AG09309 (cell line): ENCODE measurements at regions not wholly inside any gene's neighbourhood (a gene's known extent, or its start where the extent isn't known, plus 50 kb on each side); places are given as distances from the start of the nearest gene placed in this dataset.

Experiments
- DNase-seq: peaks from one replicate; pipeline ENCODE4 v3.0.0-alpha.2; 2010; ENCODE audit warnings: low read depth
- H3K4me3 ChIP-seq: 2 replicates; pipeline ENCODE4 v1.5.1; 2011; ENCODE audit warnings: mild to moderate bottlenecking, low read depth, low read length, moderate library complexity; ENCODE audit not compliant: control insufficient read depth
- CTCF ChIP-seq: IDR thresholded peaks from 2 replicates; pipeline ENCODE4 v1.5.1; 2011; ENCODE audit warnings: mild to moderate bottlenecking, low read depth, low read length, inconsistent platforms; ENCODE audit not compliant: insufficient read depth, control insufficient read depth; ENCODE audit errors: missing control alignments

GRCh38 chr7:33706771-33707200 lies 198.6 kb upstream of the BMPER start:
- no peak for TF ChIP-seq CTCF
- no peak overlapping the region for H3K4me3 ChIP-seq
- no peak for DNase-seq

GRCh38 chr7:33707427-33707826 lies 197.9 kb upstream of the BMPER start:
- no peak for TF ChIP-seq CTCF
- no peak for DNase-seq
- H3K4me3 ChIP-seq: no peak overlapping the region

- no peak overlapping the region for H3K4me3 ChIP-seq
- no peak for DNase-seq
- TF ChIP-seq CTCF: no peak
Observed at GRCh38 chr7:33710608-33711007, 194.7 kb upstream of the BMPER start.

- no peak for TF ChIP-seq CTCF
- no peak for DNase-seq
Observed at GRCh38 chr7:33711231-33712019, 193.9 kb upstream of the BMPER start.

GRCh38 chr7:33712020-33712414 lies 193.3 kb upstream of the BMPER start:
- TF ChIP-seq CTCF: no peak
- DNase-seq: no peak
- H3K4me3 ChIP-seq: no peak overlapping the region

More at GRCh38 chr7:33711231-33712019, 193.9 kb upstream of the BMPER start:
- no peak overlapping the region for H3K4me3 ChIP-seq

- no peak overlapping the region for H3K4me3 ChIP-seq
- DNase-seq: no peak
Observed at GRCh38 chr7:33714208-33714607, 191.1 kb upstream of the BMPER start.

More at GRCh38 chr7:33714208-33714607, 191.1 kb upstream of the BMPER start:
- TF ChIP-seq CTCF: no peak
